Activated naive CD8-positive, alpha-beta T cell treated with anti-CD3 and anti-CD28 coated beads, Interleukin-2, amount 50 U/mL, for 16 hours (primary cell): ENCODE measurements at regions not wholly inside any gene's neighbourhood (a gene's known extent, or its start where the extent isn't known, plus 50 kb on each side); places are given as distances from the start of the nearest gene placed in this dataset.
A peak's percentile ranks its signal among the peaks of the same experiment; 100 is the strongest.

Experiments
- DNase-seq: peaks from one replicate; pipeline ENCODE4 v3.0.0-alpha.2; 2020; ENCODE audit warnings: low read depth, low spot score

- no peak for DNase-seq
Observed at GRCh38 chr5:68965926-68966325, 127.9 kb upstream of the SLC30A5 start.

GRCh38 chr5:68966596-68966995 lies 127.2 kb upstream of the SLC30A5 start:
- DNase-seq: no peak

GRCh38 chr5:68968429-68968828 lies 125.4 kb upstream of the SLC30A5 start:
- DNase-seq: no peak

DNA sequence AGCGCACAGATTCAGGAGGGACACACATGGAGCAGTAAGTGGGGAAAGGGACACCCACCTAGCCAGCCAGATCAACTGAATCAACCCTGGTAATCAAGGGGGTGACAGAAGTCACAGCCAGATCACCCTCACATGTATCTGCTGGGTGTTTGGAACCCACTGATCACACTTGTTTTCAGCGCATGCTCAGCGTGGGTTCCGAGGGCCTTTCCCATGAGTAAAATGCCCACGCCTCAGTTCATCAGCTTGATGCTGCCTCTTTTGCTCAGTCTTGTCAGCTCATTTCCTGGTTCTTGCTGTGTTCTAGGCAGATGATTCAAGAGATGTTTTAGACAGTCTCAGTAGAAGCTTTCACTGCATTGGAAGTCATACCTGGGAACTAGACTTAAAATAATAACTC lies 123.2 kb upstream of the SLC30A5 start:
- DNase-seq: no peak

- DNase-seq: no peak
Observed at GRCh38 chr5:68973696-68974095, 120.1 kb upstream of the SLC30A5 start.

DNA sequence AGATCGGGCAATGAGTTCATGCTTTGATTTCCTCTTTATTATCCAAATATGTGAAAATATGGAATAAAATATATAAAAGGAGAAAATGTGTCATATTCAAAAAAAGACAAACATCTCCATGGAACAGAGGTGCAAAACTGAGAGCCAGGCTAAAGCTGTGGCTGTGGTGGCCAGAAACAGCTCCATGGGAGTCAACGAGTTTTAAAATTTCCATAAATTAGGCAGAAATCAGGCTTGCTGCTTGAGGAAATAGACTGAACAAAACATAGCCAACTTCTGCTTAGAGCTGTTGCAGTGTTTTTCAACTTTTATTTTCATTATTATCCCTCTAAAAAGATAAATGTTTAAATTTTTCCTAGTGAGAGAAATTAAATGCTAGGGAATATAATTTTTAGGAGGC lies 110.8 kb upstream of the SLC30A5 start:
- no peak for DNase-seq

- DNase-seq: no peak
Observed at GRCh38 chr5:68983959-68984358, 109.9 kb upstream of the SLC30A5 start.

DNA sequence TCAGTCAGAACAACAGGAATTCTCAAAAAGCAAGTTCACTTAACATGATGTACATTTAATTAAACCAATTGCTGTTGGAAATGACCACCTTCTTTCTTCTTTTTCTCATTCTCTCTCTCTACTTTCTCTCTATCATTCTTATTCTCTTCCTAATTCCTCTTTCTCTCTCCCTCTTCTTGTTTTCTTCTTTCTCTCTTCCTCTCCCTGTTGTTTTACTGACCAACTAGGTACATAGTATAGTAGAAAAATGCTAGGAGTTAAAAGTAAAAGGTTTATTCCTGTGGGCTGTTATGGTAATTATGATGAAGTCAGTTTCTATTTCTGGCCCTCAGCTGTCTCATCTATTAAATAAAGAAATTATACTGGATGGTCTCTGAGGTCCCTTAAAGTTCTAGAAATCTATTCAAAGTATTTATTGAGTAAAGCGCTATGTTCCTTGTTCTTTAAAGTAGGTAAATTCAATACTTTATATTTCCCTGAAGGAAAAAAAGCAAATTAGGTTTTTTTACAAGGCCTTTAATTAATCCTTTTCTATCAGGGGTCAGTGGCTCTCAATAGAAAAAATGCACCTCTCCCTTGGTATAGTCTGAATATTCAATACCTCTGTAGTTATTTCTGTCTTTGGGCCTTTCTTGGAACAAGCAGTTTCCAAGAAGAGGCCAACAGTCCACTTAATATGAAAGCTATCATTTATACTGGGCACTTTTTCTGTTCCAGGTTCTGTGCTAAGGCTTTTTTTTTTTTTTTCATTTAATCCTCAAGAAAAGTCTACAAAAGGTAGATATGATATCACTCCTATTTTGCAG lies 102.3 kb upstream of the SLC30A5 start:
- DNase-seq: no peak

- DNase-seq: no peak
Observed at GRCh38 chr5:68994645-68995044, 99.2 kb upstream of the SLC30A5 start.

DNA sequence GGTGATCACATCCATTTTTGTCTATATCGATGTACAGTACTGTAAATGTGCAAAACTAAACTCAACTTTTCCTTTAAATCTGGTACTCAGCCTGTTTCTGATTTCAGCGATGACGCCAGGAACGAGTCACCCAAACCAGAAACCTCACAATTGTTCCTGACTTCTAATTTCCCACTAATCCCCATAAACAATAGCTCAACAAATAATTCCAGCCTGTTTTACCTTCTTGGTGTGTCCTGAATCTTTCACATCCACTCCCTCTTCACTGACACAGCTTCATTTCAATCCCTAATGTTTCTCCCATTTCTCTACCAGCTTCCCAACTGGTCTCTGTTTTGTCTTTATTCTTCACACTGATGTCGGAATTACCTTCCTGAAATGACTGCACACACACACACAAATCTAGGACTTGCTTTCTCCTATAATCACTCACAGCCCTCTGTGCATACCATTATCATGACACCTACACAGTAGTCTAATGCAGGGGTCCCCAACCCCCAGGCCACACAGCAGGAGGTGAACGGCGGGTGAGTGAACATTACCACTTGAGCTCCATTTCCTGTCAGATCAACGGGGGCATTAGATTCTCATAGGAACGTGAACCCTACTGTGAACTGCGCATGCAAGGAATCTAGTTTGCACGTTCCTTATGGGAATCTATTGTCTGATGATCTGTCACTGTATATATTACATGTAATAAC lies 97.8 kb upstream of the SLC30A5 start:
- DNase-seq: no peak

DNA sequence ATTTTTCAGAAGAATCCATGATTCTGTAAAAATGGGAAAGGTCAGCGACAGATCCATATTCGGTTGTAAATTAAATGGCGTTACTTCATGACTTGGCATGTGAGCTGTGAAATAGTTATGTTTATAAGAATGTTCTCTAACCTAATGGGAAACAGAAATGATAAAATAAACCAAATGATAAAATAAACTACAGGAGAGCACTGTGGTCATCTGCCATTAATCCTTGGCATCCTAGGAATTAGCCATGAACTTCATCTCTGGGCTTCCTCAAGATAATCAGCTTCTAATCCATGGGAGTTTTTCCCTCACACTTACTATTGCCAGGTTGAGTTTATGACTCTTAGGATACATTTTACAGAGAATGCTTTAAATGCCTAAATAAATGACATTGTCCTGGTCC lies 94.6 kb upstream of the SLC30A5 start:
- no peak for DNase-seq

GRCh38 chr5:69000216-69000919 lies 93.4 kb upstream of the SLC30A5 start:
- no peak for DNase-seq

DNA sequence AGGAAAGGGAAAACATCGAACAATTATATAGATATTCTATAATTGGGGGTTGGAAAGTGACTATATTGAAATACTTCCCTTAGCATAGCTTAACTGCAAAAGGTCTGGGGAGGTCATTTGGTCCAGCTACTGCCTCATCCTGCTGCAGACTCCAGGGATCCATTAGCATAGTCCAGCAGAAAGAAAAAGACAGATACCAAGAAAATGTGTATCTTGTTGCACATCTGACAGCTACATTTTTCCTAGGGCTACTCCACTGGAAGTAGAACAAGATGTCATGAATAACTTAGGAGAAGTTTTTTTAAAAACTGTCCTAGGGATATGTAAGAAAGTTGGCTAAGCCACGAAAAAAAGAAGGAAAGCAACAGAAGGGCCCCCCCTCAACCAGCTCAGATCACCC lies 92.9 kb upstream of the SLC30A5 start:
- no peak for DNase-seq

GRCh38 chr5:69001627-69002026 lies 92.2 kb upstream of the SLC30A5 start:
- DNase-seq: no peak

DNA sequence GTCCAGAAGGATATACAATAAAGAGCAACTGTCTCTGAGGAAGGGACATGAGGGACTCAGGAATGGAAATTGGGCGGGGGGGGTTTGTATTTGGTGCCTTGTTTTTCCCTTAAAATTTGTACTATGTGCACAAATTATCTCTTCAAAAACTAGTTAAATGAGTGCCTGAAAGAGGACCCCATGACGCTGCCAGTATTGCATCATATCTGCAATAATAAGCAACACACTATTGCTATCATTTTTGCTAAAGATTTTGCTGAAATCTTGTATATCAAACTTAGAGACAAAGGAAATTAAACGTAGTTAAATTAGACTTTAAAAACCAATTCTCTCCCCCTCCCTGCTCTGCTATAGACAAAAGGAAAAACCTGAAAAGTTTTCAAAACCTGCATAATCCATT lies 89.7 kb upstream of the SLC30A5 start:
- no peak for DNase-seq

DNA sequence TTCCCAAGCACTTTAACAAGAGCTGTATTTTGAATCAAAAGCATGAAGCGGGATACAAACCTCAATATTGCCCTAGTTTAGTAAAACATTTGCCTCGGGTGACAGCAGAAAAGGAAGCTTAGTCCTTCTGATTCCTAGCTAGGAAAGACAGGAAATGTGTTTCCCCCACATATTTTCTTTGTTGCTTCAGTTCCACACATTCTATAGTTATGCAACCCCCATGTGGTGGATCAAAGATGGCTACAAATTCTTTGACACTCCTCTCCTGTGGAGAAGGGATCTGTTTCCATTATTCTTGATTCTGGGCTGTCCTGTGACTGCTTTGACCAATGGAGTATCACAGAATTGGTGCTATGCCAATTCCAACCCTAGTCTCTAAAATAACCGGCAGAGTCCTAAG lies 89.1 kb upstream of the SLC30A5 start:
- no peak for DNase-seq

GRCh38 chr5:69006030-69006429 lies 87.8 kb upstream of the SLC30A5 start:
- DNase-seq: no peak

GRCh38 chr5:69007163-69007562 lies 86.7 kb upstream of the SLC30A5 start:
- DNase-seq: no peak

DNA sequence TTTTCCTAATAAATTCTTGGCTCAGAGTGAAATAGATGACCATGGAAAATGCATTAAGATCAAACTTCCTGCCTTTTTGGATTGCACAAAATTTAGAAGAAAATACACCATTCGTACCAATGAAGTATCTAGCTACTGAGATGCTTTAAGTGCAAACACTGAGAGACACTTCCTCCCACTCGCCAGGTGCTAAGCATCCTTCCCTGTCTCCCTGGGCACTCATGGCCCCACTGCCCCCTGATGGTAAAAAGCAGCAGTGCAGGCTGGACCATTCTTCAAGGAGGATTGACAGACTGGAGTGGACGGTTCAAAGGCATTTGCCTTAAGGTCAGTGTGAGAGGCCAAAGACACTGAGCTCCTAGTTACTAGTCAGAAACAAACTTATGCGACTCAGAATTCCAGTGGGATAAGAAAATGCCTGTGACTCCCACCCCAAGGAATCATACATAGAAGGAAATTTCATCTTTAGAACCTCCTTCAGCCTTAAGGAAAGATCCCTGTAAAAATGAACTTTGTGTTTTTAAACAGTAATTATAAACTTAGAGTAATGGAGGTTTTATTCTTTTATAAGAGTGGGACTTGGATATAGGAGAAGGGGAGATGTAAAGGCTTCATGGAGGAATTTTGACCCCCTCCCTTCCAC lies 86.0 kb upstream of the SLC30A5 start:
- DNase-seq: peak; percentile 46

GRCh38 chr5:69010476-69010875 lies 83.3 kb upstream of the SLC30A5 start:
- no peak for DNase-seq

GRCh38 chr5:69011910-69012309 lies 81.9 kb upstream of the SLC30A5 start:
- DNase-seq: no peak

GRCh38 chr5:69013481-69013880 lies 80.3 kb upstream of the SLC30A5 start:
- no peak for DNase-seq
